ENCODE measurements at regions not wholly inside any gene's neighbourhood (a gene's known extent, or its start where the extent isn't known, plus 50 kb on each side); places are given as distances from the start of the nearest gene placed in this dataset.
"Not testable (repeated sequence)": the region's sequence is repeated elsewhere in the genome, so short reads cannot be mapped to it uniquely, and the experiment has no call there.

DNA sequence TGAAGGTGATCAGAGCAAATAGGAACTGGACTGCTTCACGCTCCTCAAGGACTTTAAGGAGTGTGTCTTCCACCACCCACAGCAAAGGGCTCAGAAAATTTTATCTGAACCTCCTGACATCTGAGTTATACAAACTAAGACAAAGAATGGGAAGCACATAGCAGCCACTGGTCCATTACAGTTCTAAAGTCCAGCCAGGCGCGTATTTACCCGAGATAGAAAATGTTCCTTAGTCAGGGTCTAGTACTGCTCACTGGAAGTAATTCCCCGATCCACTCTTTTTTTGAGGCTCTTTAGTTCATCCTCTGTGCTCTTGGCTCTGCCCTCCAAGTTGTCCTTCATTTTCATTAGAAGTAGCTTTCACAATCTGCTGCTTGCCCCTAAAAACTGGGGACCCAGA lies 88.5 kb upstream of the GOLGA8J start:
- no peak for DNase-seq (ENCODE audit: low spot score)
- Histone ChIP-seq H3K4me3 (no peak overlapping the region), H3K27ac (no peak overlapping the region)
- TF ChIP-seq, protein P1, sequence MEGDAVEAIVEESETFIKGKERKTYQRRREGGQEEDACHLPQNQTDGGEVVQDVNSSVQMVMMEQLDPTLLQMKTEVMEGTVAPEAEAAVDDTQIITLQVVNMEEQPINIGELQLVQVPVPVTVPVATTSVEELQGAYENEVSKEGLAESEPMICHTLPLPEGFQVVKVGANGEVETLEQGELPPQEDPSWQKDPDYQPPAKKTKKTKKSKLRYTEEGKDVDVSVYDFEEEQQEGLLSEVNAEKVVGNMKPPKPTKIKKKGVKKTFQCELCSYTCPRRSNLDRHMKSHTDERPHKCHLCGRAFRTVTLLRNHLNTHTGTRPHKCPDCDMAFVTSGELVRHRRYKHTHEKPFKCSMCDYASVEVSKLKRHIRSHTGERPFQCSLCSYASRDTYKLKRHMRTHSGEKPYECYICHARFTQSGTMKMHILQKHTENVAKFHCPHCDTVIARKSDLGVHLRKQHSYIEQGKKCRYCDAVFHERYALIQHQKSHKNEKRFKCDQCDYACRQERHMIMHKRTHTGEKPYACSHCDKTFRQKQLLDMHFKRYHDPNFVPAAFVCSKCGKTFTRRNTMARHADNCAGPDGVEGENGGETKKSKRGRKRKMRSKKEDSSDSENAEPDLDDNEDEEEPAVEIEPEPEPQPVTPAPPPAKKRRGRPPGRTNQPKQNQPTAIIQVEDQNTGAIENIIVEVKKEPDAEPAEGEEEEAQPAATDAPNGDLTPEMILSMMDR (IDR thresholded peaks at IDR 0.05): no peak

DNA sequence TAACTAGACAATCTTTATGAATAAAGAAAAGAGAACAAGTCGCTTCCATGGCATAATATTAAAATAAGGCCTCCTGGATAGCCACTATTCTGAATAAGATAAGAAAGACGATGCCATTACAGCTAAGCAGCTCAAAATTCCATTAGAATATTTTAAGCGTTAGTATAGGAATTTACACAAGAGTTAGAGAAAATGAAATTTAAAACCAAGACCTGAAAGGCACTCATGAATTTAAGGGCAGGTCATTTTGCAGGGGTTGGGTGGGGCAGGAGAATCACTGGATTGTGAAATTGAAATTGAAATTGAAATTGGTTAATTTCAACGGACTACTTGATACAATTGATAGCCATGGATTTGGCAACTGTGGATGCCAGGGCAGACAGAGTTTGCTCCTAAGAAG lies 91.8 kb upstream of the GOLGA8J start:
- Histone ChIP-seq H3K27ac (no peak overlapping the region), H3K4me3 (no peak overlapping the region)
- DNase-seq (ENCODE audit: low spot score): no peak
- TF ChIP-seq, protein P1 (IDR thresholded peaks at IDR 0.05): no peak

DNA sequence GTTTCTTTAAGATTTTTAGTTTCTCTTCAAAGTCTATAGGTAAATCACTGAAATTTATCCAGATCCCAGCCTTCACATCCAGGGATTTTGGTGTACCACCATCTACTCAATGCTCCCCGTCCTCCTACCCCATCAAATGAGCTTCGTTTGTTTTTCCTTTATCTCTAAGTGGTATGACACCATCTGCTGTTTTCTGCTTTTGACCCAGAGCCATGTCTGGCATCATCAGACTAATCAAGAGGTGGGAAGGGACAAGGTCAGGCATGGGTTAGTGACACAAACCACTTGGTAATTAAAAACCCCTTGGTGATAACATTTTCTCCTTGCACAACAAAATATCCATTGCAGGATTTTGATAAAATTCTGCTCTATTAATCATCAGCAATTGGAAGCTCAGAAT lies 92.7 kb upstream of the GOLGA8J start:
- TF ChIP-seq, protein P1 (IDR thresholded peaks at IDR 0.05): no peak
- Histone ChIP-seq H3K4me3 (no peak overlapping the region), H3K27ac (no peak overlapping the region)
- DNase-seq (ENCODE audit: low spot score): no peak

DNA sequence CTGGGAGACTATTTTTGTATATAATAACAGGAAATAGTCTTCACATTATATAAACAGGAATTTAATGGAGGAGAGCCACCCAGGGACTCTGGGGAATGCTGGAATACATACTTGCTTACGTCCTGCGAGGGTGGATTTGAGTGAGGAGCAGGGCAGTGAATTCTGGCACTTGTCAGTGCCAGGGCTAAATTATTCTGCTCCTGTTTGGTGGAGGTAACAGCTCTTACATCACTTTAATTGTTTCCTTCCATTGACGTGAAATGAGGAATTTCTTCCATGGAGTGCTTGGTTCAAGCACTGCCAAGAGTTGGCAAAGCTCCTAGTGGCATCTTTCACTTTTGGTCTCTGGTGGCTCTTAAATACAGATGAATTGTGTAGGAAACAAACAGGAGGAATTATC lies 94.1 kb upstream of the GOLGA8J start:
- DNase-seq (ENCODE audit: low spot score): no peak
- TF ChIP-seq, protein P1 (IDR thresholded peaks at IDR 0.05): no peak
- Histone ChIP-seq H3K4me3 (no peak overlapping the region), H3K27ac (no peak overlapping the region)

DNA sequence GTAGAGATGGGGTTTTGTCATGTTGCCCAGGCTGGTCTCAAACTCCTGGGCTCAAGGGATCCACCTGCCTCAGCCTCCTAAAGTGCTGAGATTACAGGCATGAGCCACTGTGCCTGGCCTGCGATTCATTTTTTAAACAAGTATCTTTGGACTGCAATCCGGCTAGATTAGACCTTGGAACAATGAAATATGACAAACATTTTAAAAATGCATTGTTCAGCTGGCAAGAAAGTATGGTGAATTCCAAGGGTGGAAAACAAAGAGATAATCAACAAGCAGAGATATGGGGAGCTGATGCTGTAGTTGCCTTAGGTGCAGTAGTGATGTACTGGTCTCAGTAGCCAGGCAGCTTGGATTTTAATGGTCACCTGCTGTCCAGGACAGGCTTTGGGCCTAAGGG lies 95.8 kb upstream of the GOLGA8J start:
- no peak overlapping the region for H3K4me3 ChIP-seq
- no peak overlapping the region for H3K27ac ChIP-seq
- DNase-seq (ENCODE audit: low spot score): no peak
- TF ChIP-seq, protein P1 (IDR thresholded peaks at IDR 0.05): no peak

DNA sequence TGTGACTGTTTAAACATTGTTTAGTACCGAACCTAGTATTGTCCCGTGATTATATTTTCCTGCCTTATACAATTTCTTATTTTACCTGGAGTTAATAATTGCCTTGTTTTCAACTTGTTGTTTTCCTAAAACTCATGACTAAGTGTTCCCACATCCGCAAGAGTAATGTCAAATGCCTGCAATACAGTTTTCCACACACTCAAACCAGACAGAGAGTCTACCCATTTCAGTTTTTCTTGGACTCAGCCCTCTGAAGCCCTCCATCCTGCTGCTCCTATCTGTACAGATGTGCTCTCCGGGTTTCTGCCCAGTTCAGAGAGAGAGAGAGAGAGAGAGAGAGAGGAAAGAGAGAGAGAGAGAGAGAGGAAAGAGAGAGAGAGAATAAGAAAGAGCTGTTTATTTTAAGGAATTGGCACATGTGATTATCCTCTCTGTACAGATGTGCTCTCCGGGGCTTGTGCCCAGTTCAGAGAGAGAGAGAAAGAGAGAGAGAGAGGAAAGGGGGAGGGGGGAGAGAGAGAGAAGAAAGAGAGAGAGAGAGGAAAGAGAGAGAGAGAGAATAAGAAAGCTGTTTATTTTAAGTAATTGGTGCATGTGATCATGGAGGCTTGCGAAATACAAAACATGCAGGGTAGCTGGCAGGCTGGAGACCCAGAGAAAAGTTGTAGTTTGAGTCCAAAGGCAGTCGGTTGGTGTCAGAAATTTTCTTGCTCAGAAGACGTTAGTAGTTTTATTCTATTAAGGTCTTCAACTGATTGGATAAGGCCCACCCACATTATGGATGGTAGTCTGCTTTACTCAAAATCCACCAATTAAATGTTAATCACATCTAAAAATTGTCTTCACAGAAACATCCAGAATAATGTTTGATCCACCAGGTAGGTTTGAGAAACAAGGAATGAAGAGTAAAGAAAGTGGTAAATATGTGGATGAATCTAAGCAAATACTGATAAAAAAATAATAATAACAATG lies 104.1 kb upstream of the GOLGA8J start:
- TF ChIP-seq, protein P1 (IDR thresholded peaks at IDR 0.05): peak; percentile 40
- Histone ChIP-seq H3K27ac (no peak overlapping the region), H3K4me3 (no peak overlapping the region)
- DNase-seq (ENCODE audit: low spot score): no peak

DNA sequence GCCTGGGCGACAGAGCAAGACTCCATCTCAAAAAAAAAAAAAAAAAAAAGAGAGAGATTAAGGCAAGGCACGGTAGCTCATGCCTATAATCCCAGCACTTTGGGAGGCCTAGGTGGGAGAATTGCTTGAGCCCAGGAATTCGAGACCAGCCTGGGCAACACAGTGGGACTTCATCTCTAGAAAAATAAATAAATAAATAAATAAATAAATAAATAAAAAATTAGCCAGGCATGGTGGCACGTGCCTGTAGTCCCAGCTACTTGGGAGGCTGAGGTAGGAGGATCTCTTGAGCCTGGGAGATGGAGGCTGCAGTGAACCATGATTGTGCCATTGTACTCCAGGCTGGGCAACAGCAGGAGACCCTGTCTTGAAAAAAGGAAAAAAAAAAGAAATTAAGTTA lies 108.7 kb upstream of the GOLGA8J start:
- H3K27ac ChIP-seq; DNase-seq (ENCODE audit: low spot score); H3K4me3 ChIP-seq: not testable (repeated sequence)

Measured in coronary artery (tissue), 2 donors.